Left lobe of liver (tissue), 2 donors: ENCODE measurements at regions not wholly inside any gene's neighbourhood (a gene's known extent, or its start where the extent isn't known, plus 50 kb on each side); places are given as distances from the start of the nearest gene placed in this dataset.
"Not testable (repeated sequence)": the region's sequence is repeated elsewhere in the genome, so short reads cannot be mapped to it uniquely, and the experiment has no call there.

Source experiments
- ATAC-seq: fragments of 200-7000 bp; cut with Tn5 transposase; one replicate; pipeline ENCODE4 v1.9.1; 2020; ENCODE audit warnings: mild to moderate bottlenecking, moderate library complexity
- DNase-seq: peaks from one replicate; pipeline ENCODE4 v3.0.0-alpha.2; 2020; ENCODE audit warnings: low spot score
- donor health status: DM: no; HTN: no; CAD: no; lungs with moderate emphysema.
- donor health status: DM: no; HTN: yes; CAD: no.

GRCh38 chr3:161599697-161600096, 103.1 kb downstream of the OTOL1 start:
- ATAC-seq: no peak
- DNase-seq: no peak

DNA sequence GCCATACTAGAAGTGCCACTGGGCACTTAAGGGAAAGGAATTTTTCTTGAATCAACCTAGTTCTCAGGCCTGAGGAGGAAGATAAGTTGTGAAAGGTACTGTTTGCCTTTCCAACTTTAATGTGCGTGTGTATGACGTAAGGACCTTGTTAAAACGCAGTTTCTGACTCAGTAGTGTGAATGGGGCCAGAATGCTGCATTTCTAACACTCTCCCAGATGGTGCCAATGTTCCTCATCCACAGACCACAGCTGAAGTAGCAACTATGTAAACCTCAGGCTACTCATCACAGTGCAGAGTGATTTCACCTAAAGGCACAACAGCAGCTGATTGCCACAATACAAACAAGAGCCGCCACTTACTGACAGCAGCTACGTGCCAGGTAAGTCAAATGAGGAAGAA, 103.6 kb downstream of the OTOL1 start:
- DNase-seq (no peak), ATAC-seq (no peak)

- ATAC-seq (no peak), DNase-seq (no peak)
Measured at GRCh38 chr3:161602475-161602874, 105.9 kb downstream of the OTOL1 start.

DNA sequence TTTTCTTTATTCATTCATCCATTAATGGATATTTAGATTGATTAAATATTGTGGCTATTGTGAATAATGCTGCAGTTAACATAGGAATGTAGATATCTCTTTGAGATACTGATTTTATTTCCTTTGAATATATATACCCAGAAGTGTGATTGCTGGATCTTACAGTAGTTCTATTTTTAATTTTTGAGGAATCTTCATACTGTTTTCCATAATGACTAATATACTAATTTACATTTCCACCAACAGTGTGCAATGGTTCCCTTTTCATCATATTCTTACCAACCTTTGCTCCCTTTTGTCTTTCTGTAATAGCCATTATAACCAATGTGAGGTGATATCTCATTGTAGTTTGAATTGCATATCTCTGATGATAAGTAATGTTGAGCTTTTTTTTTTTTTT, 106.3 kb downstream of the OTOL1 start:
- DNase-seq (no peak), ATAC-seq (no peak)

DNA sequence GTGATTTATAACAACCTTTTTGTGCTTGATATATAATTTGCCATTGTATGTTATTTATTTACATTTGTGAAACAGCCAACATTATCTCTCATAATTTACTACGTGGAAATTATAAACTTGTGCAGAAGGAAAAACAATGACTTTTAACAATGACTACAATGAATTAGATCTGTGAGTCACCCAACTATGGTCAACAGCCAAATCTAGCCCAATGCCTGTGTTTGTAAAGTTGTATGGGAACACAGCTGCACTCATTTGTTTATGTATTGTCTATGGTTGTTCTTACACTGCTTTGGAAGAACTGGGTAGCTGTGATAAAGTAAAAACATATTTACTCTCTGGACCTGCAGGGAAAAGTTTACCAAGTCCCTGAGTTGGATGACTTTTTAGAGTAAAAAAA, 110.4 kb downstream of the OTOL1 start:
- DNase-seq (no peak), ATAC-seq (no peak)

DNA sequence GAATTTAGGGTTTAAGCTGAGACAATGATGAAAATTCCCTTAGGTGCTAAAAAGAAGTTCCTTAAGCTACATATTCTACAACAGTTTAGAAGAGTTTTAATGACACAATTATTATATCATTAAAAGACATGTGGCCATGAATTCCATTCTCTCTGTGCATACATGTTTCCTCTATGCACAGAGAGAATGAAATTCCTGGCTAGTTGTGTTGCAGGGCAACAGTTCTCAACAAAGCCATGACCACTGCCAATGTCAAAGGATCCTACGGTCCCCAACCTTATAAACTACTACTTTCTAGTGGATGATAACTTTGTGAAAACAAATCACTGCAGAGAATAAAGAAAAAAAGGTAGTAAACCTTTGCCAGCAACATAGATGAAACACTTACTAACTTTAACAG, 122.7 kb downstream of the OTOL1 start:
- ATAC-seq: no peak
- no peak for DNase-seq

GRCh38 chr3:161630794-161631193, 134.2 kb downstream of the OTOL1 start:
- no peak for ATAC-seq

GRCh38 chr3:161631536-161631935, 134.9 kb downstream of the OTOL1 start:
- DNase-seq: no peak
- no peak for ATAC-seq

More at GRCh38 chr3:161630794-161631193, 134.2 kb downstream of the OTOL1 start:
- no peak for DNase-seq

- ATAC-seq (no peak), DNase-seq (no peak)
Measured at GRCh38 chr3:161637559-161637958, 141.0 kb downstream of the OTOL1 start.

DNA sequence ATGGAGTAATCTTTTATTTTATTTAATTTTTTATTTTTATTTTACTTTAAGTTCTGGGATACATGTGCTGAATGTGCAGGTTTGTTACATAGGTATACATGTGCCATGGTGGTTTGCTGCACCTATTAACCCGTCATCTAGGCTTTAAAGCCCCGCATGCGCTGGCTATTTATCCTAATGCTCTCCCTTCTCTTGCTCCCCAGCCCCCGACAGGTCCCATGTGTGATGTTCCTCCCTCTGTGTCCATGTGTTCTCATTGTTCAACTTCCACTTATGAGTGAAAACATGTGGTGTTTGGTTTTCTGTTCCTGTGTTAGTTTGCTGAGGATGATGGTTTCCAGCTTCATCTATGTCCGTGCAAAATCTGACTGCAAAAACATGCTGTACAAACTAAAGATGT, 142.5 kb downstream of the OTOL1 start:
- not testable (repeated sequence) for ATAC-seq, DNase-seq

DNA sequence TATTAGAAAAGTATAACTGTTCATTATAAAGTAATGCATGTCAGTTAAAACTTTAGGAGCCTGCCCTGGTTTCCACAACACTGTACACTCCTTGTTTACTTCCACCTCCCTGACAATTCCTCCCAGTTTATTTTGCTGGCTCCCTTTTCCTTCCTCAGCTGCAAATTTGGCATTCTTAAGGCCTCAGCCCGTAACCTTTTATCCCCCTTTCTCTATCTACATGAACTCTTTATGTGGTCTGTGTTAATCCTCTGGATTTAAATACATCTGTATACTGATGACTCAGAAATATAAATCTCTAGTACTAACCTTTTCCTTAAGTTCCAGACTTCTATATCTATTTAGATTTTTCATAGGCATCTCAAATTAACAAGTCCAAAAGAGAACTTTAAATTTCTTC, 143.6 kb downstream of the OTOL1 start:
- no peak for ATAC-seq
- DNase-seq: no peak

DNA sequence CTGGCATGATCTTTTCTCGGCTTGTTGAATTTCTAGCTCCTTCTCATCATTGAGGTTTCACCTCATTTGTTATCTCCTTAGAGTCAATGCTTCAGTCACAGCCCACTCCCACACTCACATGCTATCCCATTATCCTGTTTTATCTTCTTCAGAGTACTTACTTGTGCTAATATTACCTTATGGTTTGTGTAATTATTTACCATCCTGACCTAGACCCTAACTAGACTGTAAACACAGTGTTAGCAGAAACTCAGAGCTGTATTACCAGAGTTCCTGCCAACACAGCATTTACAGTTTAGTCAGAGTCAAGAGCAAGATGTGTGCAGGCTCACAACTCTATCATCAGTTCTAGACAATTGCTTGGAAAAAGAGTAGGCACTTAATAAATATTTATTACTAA, 144.7 kb downstream of the OTOL1 start:
- DNase-seq: no peak

GRCh38 chr3:161644891-161645635, 148.5 kb downstream of the OTOL1 start:
- ATAC-seq: no peak
- no peak for DNase-seq

More for the DNA sequence above, 144.7 kb downstream of the OTOL1 start:
- ATAC-seq: no peak

DNA sequence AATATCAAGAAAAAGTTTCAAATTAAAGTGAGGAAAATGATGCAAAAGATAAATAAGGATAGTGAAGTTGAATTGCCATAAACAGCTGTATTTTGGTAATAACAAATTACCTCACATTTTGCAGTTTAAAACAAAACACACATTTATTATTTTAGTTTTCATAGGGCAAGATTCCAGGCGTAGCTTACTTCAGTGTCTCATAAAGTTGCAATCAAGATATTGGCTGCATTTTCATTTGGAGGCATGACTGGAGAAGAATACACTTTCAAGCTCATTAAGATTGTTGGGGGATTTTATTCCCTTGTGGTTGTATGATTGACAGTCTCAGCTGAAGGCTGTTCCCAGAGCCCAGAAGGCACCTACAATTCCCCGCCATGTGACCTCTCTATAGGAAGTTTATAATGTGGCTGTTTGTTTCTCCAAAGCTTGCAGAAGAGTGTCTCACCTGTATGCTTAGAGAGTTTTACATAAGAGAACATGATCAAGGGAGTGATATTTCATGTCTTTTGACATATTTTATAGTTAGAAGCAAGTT, 151.4 kb downstream of the OTOL1 start:
- ATAC-seq: no peak

GRCh38 chr3:161649900-161650484, 153.4 kb downstream of the OTOL1 start:
- no peak for DNase-seq

More for the DNA sequence above, 151.4 kb downstream of the OTOL1 start:
- DNase-seq: no peak

DNA sequence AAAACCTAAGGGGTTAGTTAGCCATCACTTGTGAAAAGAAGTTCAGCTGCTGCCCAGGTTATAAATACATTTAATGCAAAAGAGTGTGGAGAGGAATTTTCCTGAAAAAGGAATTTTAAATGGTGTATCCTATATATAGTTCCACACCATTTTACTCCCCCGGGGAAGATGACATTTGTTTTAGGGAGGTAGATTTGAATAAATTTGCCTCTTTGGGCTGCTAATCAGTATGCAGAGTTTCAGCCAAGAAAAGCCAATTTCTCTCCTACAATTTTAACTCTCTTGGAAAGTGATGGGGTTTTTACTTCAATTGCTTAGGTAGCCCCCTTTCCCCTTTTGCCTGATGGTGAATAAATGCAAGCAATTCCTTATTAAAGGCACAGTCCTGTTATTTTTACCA, 161.2 kb downstream of the OTOL1 start:
- ATAC-seq (no peak), DNase-seq (no peak)

More at GRCh38 chr3:161649900-161650484, 153.4 kb downstream of the OTOL1 start:
- no peak for ATAC-seq

DNA sequence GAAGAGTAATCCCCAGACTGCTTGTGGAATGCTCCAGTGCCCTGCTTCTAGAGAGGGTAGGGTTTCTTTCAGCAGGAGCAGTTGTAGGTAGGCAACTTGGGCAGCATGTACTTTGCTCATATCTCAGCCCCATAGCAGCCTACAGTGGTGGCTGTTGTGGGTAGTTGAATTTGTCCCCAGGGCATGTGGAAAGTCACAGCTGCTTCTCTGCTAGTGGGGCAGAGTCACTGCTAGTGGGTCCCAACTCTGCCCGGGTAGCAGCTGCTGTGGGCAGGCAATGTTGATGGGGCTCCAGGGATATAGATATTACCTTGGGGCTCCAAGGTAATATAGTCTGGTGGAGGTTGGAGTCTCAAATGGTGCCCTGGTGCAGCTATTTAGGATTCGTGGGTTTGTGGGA, 174.5 kb downstream of the OTOL1 start:
- ATAC-seq (no peak), DNase-seq (no peak)

DNA sequence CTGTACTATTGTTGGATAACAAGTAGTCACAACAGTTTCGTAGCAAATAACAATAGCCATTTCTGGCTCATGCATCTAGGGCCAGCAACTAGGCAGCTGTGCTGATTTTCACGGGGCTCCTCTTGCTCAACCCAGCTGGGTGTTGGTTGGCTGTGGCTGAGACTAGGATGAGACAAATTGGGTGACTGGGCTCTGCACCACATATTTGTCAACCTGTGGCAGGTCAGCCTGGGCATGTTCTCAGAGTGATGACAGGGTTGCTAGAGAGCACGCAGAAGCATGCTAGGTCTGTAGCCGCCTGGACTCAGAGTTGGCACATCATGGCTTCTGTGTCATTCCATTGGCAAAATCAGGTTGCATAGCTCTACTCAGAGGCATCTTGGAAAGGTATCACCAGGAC, 175.9 kb downstream of the OTOL1 start:
- ATAC-seq: no peak

DNA sequence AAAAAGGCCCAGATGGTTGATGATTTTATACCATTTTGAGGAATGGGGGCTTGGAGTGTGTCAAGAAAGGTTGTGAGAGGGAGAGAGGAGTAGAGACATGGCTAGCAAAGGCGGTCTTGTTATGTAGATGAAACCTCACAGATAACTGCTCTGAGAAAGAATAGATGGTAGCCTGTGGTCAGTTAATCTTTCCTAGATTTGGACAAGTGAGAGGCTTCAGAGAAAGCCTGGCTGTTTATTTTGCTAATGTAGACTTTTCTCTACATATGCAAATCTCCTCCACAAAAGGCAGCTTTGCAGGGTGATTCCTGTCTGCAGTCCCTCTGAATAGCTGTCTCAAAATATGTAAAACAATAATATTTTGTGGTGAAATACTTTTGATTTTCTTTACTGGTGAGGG, 177.3 kb downstream of the OTOL1 start:
- DNase-seq (no peak), ATAC-seq (no peak)

More for the DNA sequence above, 175.9 kb downstream of the OTOL1 start:
- no peak for DNase-seq

DNA sequence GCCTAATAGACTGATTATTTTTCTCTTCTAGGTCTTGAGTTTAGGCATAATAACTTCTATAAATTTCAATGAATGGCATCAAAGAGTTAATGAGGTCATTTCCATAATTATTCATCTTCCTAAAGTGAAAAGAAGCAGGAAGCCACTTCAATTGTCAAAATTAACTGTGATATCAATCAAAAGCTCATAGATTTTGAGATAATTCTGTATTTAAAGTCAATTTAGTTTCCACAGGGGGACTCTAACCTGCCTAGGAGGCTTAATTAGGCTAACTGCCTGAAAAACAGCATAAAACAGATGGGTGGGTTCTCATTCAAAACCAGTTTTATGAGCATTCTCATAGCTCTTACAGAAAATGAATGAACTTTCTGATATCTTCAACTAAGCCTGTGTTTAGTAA, 177.8 kb downstream of the OTOL1 start:
- no peak for DNase-seq
- ATAC-seq: no peak

GRCh38 chr3:161681831-161682230, 185.2 kb downstream of the OTOL1 start:
- ATAC-seq, DNase-seq: not testable (repeated sequence)

DNA sequence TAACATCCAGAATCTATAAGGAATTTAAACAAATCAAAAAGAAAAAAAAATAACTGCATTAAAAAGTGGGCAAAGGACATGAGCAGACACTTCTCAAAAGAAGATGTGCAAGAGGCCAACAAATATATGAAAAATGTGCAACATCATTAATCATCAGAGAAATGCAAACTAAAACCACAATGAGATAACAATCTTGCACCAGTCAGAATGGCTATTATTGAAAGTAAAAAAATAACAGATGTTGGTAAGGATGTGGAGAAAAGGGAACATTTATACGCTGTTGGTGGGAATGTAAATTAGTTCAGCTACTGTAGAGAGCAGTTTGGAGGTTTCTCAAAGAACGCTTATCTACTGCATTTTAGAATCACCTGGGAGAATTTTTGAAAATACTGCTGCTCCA, 186.1 kb downstream of the OTOL1 start:
- DNase-seq (no peak), ATAC-seq (no peak)
